Loucy (cell line): ENCODE measurements at regions not wholly inside any gene's neighbourhood (a gene's known extent, or its start where the extent isn't known, plus 50 kb on each side); places are given as distances from the start of the nearest gene placed in this dataset.

Experiments
- H2AFZ ChIP-seq: fragments of 200-600 bp; sonication (generic); 2 replicates; pipeline ENCODE4 v1.6.0; 2016; ENCODE audit warnings: antibody characterized with exemption, mild to moderate bottlenecking, low read length, moderate library complexity
- H3F3A ChIP-seq: fragments of 200-600 bp; 2 replicates; pipeline ENCODE4 v1.6.0; 2016; ENCODE audit warnings: antibody characterized with exemption, low read depth, mild to moderate bottlenecking
- H3K27me3 ChIP-seq: fragments of 200-600 bp; sonication (generic); 2 replicates; pipeline ENCODE4 v1.6.1; 2014; ENCODE audit warnings: low read length, mild to moderate bottlenecking; ENCODE audit not compliant: insufficient read depth, poor library complexity, severe bottlenecking
- H3K36me3 ChIP-seq: fragments of 200-600 bp; sonication (generic); 2 replicates; pipeline ENCODE4 v1.6.1; 2016; ENCODE audit warnings: low read length; ENCODE audit not compliant: insufficient read depth
- H3K4me1 ChIP-seq: fragments of 200-600 bp; sonication (generic); 2 replicates; pipeline ENCODE4 v1.5.1; 2014; ENCODE audit warnings: low read length, mild to moderate bottlenecking; ENCODE audit not compliant: insufficient read depth, poor library complexity, severe bottlenecking
- H3K4me2 ChIP-seq: fragments of 200-600 bp; sonication (generic); 2 replicates; pipeline ENCODE4 v1.6.0; 2014; ENCODE audit warnings: antibody characterized with exemption, low read length, low read depth, mild to moderate bottlenecking; ENCODE audit not compliant: poor library complexity, severe bottlenecking
- H3K4me3 ChIP-seq: fragments of 200-600 bp; sonication (generic); 2 replicates; pipeline ENCODE4 v1.5.1; 2014; ENCODE audit warnings: low read length, mild to moderate bottlenecking, mixed read lengths; ENCODE audit not compliant: poor library complexity, severe bottlenecking
- H3K79me2 ChIP-seq: fragments of 200-600 bp; sonication (generic); 2 replicates; pipeline ENCODE4 v1.6.1; 2014; ENCODE audit warnings: low read length; ENCODE audit not compliant: insufficient read depth
- H3K9ac ChIP-seq: fragments of 200-600 bp; sonication (generic); 2 replicates; pipeline ENCODE4 v1.6.0; 2014; ENCODE audit warnings: mild to moderate bottlenecking, low read depth, low read length, moderate library complexity; ENCODE audit not compliant: poor library complexity, severe bottlenecking
- H3K9me2 ChIP-seq: fragments of 200-600 bp; sonication (generic); replicated peaks from 2 replicates; pipeline ENCODE4 v1.6.1; 2016; ENCODE audit warnings: low read depth, low read length, mixed read lengths
- H3K9me3 ChIP-seq: fragments of 200-600 bp; sonication (generic); 2 replicates; pipeline ENCODE4 v1.6.1; 2014; ENCODE audit warnings: mild to moderate bottlenecking, antibody characterized with exemption, low read length, low read depth; ENCODE audit not compliant: insufficient read depth
- H4K20me1 ChIP-seq: fragments of 200-600 bp; sonication (generic); 2 replicates; pipeline ENCODE4 v1.6.0; 2014; ENCODE audit warnings: antibody characterized with exemption, low read length, mild to moderate bottlenecking; ENCODE audit not compliant: insufficient read depth, poor library complexity, severe bottlenecking
- CTCF ChIP-seq: fragments of 200-600 bp; sonication (generic); conservative IDR thresholded peaks from 2 replicates; pipeline ENCODE4 v1.5.1; 2014; ENCODE audit warnings: mild to moderate bottlenecking, antibody characterized with exemption, low read length
- EZH2phosphoT487 ChIP-seq: fragments of 200-600 bp; IDR thresholded peaks from 2 replicates; pipeline ENCODE4 v1.6.1; 2018; ENCODE audit warnings: antibody characterized with exemption, mild to moderate bottlenecking, moderate library complexity, borderline replicate concordance

GRCh38 chr2:200050921-200051610 is 95.7 kb downstream of the MAIP1 start:
- Histone ChIP-seq H3K4me3 (no peak overlapping the region), H3K9me2 (no peaks in the 10 kb centered on the region), H3K9me3 (no peaks in the 10 kb centered on the region), H3K79me2 (no peaks in the 10 kb centered on the region), H4K20me1 (no peaks in the 10 kb centered on the region), H3K36me3 (no peaks in the 10 kb centered on the region), H3F3A (no peaks in the 10 kb centered on the region), H3K9ac (no peak overlapping the region), H3K27me3 (no peaks in the 10 kb centered on the region), H3K4me1 (no peaks in the 10 kb centered on the region), H3K4me2 (no peak overlapping the region), H2AFZ (no peak overlapping the region)
- TF ChIP-seq EZH2phosphoT487 = no peak
- TF ChIP-seq CTCF = no peak

GRCh38 chr2:200051611-200051945 is 96.2 kb downstream of the MAIP1 start:
- Histone ChIP-seq H3K36me3 (no peaks in the 10 kb centered on the region), H3K27me3 (no peaks in the 10 kb centered on the region), H3K4me3 (no peak overlapping the region), H2AFZ (no peak overlapping the region), H3K9me3 (no peaks in the 10 kb centered on the region), H3K79me2 (no peaks in the 10 kb centered on the region), H3K9ac (no peak overlapping the region), H3F3A (no peaks in the 10 kb centered on the region), H4K20me1 (no peaks in the 10 kb centered on the region), H3K4me2 (no peak overlapping the region), H3K9me2 (no peaks in the 10 kb centered on the region), H3K4me1 (no peaks in the 10 kb centered on the region)
- TF ChIP-seq CTCF = no peak

GRCh38 chr2:200052627-200053026 is 97.2 kb downstream of the MAIP1 start:
- TF ChIP-seq EZH2phosphoT487 (no peak), CTCF (no peak)
- Histone ChIP-seq H3K9me2 (no peaks in the 10 kb centered on the region), H3F3A (no peaks in the 10 kb centered on the region), H3K4me3 (no peak overlapping the region), H3K9me3 (no peaks in the 10 kb centered on the region), H3K9ac (no peak overlapping the region), H2AFZ (no peak overlapping the region), H4K20me1 (no peaks in the 10 kb centered on the region), H3K36me3 (no peaks in the 10 kb centered on the region), H3K4me2 (no peak overlapping the region), H3K79me2 (no peaks in the 10 kb centered on the region), H3K4me1 (no peaks in the 10 kb centered on the region), H3K27me3 (no peaks in the 10 kb centered on the region)
